Spleen (tissue), 7 donors: ENCODE measurements at regions not wholly inside any gene's neighbourhood (a gene's known extent, or its start where the extent isn't known, plus 50 kb on each side); places are given as distances from the start of the nearest gene placed in this dataset.

Source experiments
- CTCF ChIP-seq, 11 experiments: fragments of 200-600 bp in 7 of 11; fragments of 450-650 bp in 4 of 11; sonication (generic) in 4 of 11; IDR thresholded peaks in 8 of 11; conservative IDR thresholded peaks in 3 of 11; 1 replicate in 7 of 11; 2 replicates in 4 of 11; pipeline versions ENCODE4 v1.4.0 to v1.8.0; 2016 to 2021; ENCODE audit warnings: antibody characterized with exemption in 11 of 11, inconsistent platforms in 4 of 11, mild to moderate bottlenecking in 1 of 11
- POLR2AphosphoS5 ChIP-seq, 3 donors: sonication (generic); formaldehyde crosslinking; IDR thresholded peaks; one replicate each; pipeline ENCODE4 v1.5.1; 2017; ENCODE audit warnings: antibody characterized with exemption in 3 of 3
- donor health status: DM: no; HTN: no; CAD: no; lungs with moderate emphysema.
- donor health status: DM: no; HTN: no; CAD: no.
- donor health status: DM: no; HTN: no; CAD: no.

GRCh38 chr3:110756705-110757104, 314.9 kb upstream of the NECTIN3 start:
- TF ChIP-seq POLR2AphosphoS5 (IDR thresholded peaks at IDR 0.05) (no peak), CTCF (IDR thresholded peaks at IDR 0.05 in 8 of 11, conservative IDR thresholded peaks at IDR 0.05 in 3 of 11) (no peak)
